ENCODE measurements at regions not wholly inside any gene's neighbourhood (a gene's known extent, or its start where the extent isn't known, plus 50 kb on each side); places are given as distances from the start of the nearest gene placed in this dataset.
"Not testable (repeated sequence)": the region's sequence is repeated elsewhere in the genome, so short reads cannot be mapped to it uniquely, and the experiment has no call there.

DNA sequence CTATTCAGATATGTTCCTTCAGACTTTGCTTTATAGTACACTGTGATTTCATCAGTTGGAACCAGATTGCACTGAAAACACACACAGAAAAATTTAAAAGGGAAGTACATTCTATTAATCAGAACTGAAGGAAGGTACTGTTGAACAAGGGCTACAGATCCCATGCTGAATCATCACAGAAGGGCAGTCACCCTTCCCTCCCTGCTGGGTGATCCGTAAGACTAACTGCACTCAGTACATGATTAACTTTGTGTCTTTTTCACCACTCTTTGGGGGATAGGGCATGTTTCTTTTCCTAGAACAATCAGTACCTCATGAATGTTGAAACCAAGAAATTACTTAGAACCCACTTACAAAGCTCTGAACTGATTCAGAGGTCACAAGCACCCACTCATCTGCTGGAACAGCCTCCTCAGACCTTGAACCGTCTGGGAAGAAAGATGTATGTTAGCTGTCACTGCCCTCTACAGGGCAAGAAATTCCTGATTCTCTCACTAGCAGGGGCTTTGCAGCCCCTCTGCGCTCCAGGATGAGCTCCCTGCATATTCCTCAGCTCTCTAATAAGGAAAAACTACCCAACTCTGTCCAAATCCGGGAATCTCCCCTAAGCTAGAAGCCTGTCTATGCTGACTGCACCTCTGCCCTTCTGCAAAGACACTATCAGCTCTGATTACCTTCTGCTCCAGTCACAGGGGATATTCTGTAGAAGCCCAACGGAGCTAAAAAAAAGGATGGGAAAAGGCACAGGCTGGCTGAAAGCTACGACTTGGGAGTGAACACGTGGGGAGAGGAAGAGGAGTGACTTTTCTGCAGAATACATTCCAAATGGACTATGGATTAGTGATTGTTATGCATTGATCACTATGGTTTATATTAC lies 51.0 kb downstream of the IARS1 start:
- DNase-seq (ENCODE audit: low read depth in 4 of 4, low spot score in 3 of 4), result peak in 2 of 4 donors; percentile 12 to 14

- no peak for DNase-seq (ENCODE audit: low read depth in 4 of 4, low spot score in 3 of 4)
These were observed 56.6 kb downstream of the IARS1 start for GRCh38 chr9:92236915-92237314.

GRCh38 chr9:92236465-92236864 lies 57.0 kb downstream of the IARS1 start:
- no peak for DNase-seq (ENCODE audit: low read depth in 4 of 4, low spot score in 3 of 4)

GRCh38 chr9:92234514-92234913 lies 59.0 kb downstream of the IARS1 start:
- DNase-seq (ENCODE audit: low read depth in 4 of 4, low spot score in 3 of 4), result no peak

DNA sequence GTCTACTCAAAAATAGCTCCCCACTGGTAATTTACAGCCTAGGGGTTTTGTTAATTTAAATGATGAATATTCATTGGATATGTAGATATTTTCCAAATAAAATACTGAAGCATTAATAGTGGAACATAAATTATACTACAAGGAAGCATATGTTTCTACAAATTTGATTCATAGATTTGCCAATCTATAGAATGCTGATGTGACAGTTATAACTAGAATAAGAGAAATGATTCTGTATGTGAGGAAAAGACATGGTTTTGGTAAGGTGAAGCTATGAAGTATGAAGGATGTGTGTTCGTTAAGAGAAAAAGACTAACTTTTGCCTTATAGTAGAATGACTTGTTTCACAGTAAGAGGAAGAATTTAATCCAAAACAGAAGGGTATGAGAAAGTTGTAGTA lies 61.3 kb downstream of the IARS1 start:
- no peak for DNase-seq (ENCODE audit: low read depth in 4 of 4, low spot score in 3 of 4)

GRCh38 chr9:92228628-92229027 lies 64.9 kb downstream of the IARS1 start:
- DNase-seq (ENCODE audit: low read depth in 4 of 4, low spot score in 3 of 4), result no peak

GRCh38 chr9:92224177-92224576 lies 69.3 kb downstream of the IARS1 start:
- DNase-seq (ENCODE audit: low read depth in 4 of 4, low spot score in 3 of 4), result no peak

DNA sequence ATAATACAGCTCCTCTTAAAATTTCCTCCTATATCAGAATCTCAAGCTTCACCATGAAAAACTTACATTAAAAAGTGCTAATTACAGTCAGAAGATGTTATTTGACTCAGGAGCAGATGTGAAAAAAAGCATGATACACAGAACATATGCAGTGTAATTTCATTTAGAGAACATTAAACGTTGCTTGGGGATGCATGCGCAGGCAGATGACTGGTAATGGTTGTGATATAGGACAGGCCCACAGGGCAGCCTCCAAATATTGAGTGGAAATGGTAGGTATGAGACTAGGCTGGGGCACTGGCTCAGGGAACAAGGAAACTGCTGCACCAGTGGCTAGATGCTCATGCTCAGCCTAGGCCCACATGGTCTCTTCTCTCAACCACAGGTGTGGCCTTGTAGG lies 69.7 kb downstream of the IARS1 start:
- DNase-seq (ENCODE audit: low read depth in 4 of 4, low spot score in 3 of 4), result no peak

- DNase-seq (ENCODE audit: low read depth in 4 of 4, low spot score in 3 of 4), result no peak
These were observed 84.6 kb downstream of the IARS1 start for GRCh38 chr9:92208693-92209524.

DNA sequence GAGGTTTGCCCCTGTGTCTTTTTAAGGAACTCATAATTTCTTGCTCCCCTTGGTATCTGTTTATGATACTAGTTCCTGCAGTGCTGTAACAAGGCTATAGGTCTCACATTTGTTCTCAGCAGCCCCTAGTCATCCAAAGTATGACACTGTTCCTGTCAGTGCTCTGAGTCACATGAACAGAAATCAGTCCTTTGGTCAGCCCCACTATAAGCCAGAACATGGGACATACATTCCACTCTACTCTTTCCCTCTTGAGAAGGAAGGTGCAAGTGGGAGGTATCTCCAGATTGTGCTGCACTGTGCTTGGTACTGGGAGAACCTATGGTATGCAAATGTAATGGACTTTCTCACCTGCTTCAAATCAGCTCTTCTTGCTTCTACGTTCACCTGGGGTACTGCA lies 87.0 kb downstream of the IARS1 start:
- DNase-seq (ENCODE audit: low read depth in 4 of 4, low spot score in 3 of 4), result no peak

- DNase-seq (ENCODE audit: low read depth in 4 of 4, low spot score in 3 of 4), result not testable (repeated sequence)
These were observed 88.7 kb upstream of the SPTLC1 start for GRCh38 chr9:92203887-92204286.

DNA sequence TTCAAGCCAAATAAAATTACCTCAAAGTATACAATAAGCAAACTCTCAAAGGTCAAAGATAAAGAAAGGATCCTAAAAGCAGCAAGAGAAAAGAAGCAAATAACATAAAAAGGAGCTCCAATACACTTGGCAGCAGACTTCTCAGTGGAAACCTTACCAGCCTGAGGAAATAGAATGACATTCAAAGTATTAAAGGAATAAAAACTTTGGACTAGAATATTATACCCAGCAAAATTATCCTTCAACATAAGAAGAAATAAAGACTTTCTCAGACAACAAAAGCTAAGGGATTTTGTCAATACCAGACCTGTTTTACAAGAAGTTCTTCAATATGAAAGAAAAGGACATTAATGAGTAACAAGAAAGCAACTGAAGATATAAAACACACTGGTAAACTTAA lies 83.0 kb upstream of the SPTLC1 start:
- DNase-seq (ENCODE audit: low read depth in 4 of 4, low spot score in 3 of 4), result not testable (repeated sequence)

DNA sequence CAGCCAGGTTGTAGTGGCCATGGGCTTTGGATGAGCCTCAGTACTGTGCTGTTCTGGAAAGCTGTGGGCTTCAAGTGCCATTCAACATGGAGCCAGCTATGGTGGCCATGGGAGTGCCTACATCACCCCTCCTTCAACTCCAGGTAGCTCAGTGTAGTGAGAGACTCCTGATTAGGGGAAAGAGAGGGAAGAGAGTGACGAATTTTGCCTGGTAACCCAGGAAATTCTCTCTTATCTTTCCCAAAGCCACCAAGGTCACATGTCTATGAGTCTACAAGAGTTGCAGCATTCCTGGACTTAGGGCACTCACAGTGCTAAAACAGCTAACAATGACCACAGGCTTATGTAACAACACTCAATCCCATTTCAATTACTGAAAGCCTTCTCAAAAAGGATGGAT lies 81.7 kb upstream of the SPTLC1 start:
- no peak for DNase-seq (ENCODE audit: low read depth in 4 of 4, low spot score in 3 of 4)

GRCh38 chr9:92196400-92196799 lies 81.2 kb upstream of the SPTLC1 start:
- DNase-seq (ENCODE audit: low read depth in 4 of 4, low spot score in 3 of 4), result no peak

- no peak for DNase-seq (ENCODE audit: low read depth in 4 of 4, low spot score in 3 of 4)
These were observed 76.6 kb upstream of the SPTLC1 start for GRCh38 chr9:92191801-92192200.

DNA sequence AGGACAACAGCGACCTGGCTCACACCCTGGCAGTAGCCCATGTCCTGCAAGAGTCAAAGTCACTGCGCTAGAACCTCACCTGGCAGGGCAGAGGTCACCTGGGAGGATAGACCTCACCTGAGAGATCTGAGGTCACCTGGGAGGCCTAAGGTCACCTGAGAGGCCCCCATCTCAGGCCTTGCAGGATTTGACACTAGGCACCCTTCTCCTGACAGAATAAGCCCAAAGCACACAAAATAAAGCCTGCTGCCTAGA lies 75.2 kb upstream of the SPTLC1 start:
- DNase-seq (ENCODE audit: low read depth in 4 of 4, low spot score in 3 of 4), result no peak

GRCh38 chr9:92189782-92190535 lies 74.7 kb upstream of the SPTLC1 start:
- DNase-seq (ENCODE audit: low read depth in 4 of 4, low spot score in 3 of 4), result no peak

DNA sequence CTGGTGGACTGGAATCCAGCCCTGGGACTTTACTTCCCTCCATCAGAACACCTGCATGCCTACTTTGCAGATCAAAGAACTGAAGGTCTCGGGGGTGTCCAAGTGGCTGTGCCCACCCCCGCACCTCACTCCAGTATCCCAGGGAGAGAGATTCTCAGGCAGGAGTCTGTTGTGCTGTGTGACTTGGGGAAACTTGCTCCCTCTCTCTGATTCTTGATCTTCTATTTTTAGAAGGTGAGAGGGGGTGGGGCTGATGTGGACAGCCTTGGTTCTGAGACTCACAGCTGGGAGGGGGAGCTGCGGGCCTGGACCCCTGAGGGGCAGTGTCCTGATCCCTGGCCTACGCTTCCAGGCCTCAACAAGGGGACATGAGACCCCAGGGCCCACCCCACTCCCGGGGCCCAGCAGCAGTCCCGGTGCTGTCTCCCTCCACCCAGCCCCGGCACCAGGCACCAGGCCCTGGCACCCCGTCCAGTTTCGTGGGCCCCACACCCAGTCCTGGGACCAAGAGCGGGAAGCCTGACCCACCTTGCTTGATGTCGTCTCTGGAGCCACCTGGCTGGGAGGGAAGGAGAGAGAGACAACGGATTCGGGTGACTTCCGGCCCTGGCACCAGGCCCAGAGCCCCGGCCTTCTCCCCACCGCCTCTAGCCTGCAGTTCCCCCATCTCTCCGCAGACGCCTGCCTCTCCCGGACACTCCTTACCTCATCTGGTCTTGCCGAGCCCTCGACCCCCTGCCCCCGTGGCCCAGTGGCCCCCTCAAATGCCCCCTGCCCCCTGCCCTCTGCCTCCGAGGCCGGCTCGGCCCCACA lies 74.0 kb upstream of the SPTLC1 start:
- DNase-seq (ENCODE audit: low read depth in 4 of 4, low spot score in 3 of 4), result no peak

DNA sequence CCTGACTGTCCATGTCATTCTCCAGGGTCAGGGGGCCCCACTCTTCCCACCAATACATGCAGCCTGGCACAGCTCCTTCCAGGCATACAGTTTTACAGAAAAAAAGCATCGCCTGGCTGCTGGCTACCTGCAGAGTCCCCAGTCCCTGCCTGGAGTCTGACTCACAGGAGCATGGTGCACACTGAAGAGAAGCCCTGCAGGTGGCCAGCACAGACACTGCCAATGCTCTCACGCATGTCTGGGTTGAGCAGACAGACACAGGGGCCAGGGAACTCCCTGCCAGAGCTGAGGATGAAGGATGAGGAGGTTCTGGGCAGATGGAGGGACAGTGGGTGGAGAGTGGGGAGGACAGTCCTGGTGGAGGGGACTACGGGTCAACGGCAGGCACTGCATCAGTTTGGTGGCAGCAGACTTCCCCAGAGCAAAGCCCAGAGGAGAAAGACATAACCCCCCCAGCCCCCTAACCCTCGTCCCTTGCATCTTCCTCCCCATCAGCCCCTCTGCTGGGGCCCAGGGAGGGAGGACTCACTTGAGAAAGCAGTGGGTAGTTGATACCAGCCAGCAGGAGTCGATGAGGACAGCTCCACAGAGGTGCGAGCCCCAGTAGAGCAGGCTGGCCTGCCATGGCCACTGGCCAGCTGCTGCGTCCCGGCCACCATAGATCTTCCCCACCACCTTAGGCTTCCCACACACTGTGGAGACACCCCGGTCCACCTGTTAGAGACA lies 72.9 kb upstream of the SPTLC1 start:
- no peak for DNase-seq (ENCODE audit: low read depth in 4 of 4, low spot score in 3 of 4)

- DNase-seq (ENCODE audit: low read depth in 4 of 4, low spot score in 3 of 4), result no peak
These were observed 72.2 kb upstream of the SPTLC1 start for GRCh38 chr9:92187390-92187789.
